H9 (cell line): ENCODE measurements at regions not wholly inside any gene's neighbourhood (a gene's known extent, or its start where the extent isn't known, plus 50 kb on each side); places are given as distances from the start of the nearest gene placed in this dataset.

ENCODE experiments used
- DNase-seq: peaks from one replicate; pipeline ENCODE4 v3.0.0-alpha.2; 2017
- H2AFZ ChIP-seq: one replicate; pipeline ENCODE4 v1.6.1; 2013; ENCODE audit warnings: mild to moderate bottlenecking, low read length, control low read depth, moderate library complexity
- H2AK5ac ChIP-seq: 2 replicates; pipeline ENCODE4 v1.6.1; 2013; ENCODE audit warnings: low read length, control low read depth, mixed read lengths; ENCODE audit not compliant: insufficient read length
- H2BK120ac ChIP-seq: one replicate; pipeline ENCODE4 v1.6.1; 2013; ENCODE audit warnings: low read depth, mild to moderate bottlenecking, low read length, control low read depth, inconsistent platforms; ENCODE audit not compliant: poor library complexity, severe bottlenecking
- H2BK12ac ChIP-seq: 2 replicates; pipeline ENCODE4 v1.6.1; 2013; ENCODE audit warnings: low read length, control low read depth, mixed read lengths, low read depth; ENCODE audit not compliant: insufficient read length
- H2BK15ac ChIP-seq: 2 replicates; pipeline ENCODE4 v1.6.1; 2013; ENCODE audit warnings: low read depth, low read length, control low read depth
- H2BK20ac ChIP-seq: one replicate; pipeline ENCODE4 v1.6.1; 2013; ENCODE audit warnings: low read depth, mild to moderate bottlenecking, low read length, control low read depth, inconsistent platforms; ENCODE audit not compliant: poor library complexity, severe bottlenecking
- H2BK5ac ChIP-seq: 2 replicates; pipeline ENCODE4 v1.6.1; 2013; ENCODE audit warnings: low read length, control low read depth, mixed read lengths; ENCODE audit not compliant: insufficient read length
- H3K14ac ChIP-seq: 2 replicates; pipeline ENCODE4 v1.6.1; 2013; ENCODE audit warnings: low read length, control low read depth; ENCODE audit not compliant: insufficient read depth
- H3K18ac ChIP-seq: 2 replicates; pipeline ENCODE4 v1.6.1; 2013; ENCODE audit warnings: low read depth, mild to moderate bottlenecking, mixed read lengths, low read length, control low read depth; ENCODE audit not compliant: insufficient read length
- H3K23ac ChIP-seq: 2 replicates; pipeline ENCODE4 v1.6.1; 2013; ENCODE audit warnings: low read length, control low read depth, mixed read lengths, low read depth; ENCODE audit not compliant: insufficient read length
- H3K23me2 ChIP-seq: 2 replicates; pipeline ENCODE4 v1.6.1; 2013; ENCODE audit warnings: low read depth, mild to moderate bottlenecking, mixed read lengths, low read length, control low read depth; ENCODE audit not compliant: insufficient read length, poor library complexity, severe bottlenecking
- H3K27ac ChIP-seq: 2 replicates; pipeline ENCODE4 v1.5.1; 2013; ENCODE audit warnings: low read length, control low read depth, mixed read lengths, low read depth; ENCODE audit not compliant: insufficient read length
- H3K27me3 ChIP-seq: 2 replicates; pipeline ENCODE4 v1.6.1; 2013; ENCODE audit warnings: low read length, control low read depth, inconsistent platforms; ENCODE audit not compliant: insufficient read depth
- H3K4ac ChIP-seq: 2 replicates; pipeline ENCODE4 v1.6.1; 2013; ENCODE audit warnings: low read depth, mild to moderate bottlenecking, control low read depth, inconsistent platforms, low read length, moderate library complexity
- H3K4me1 ChIP-seq: 2 replicates; pipeline ENCODE4 v1.6.1; 2013; ENCODE audit warnings: low read length, control low read depth, inconsistent platforms; ENCODE audit not compliant: insufficient read depth
- H3K4me2 ChIP-seq: 2 replicates; pipeline ENCODE4 v1.6.1; 2013; ENCODE audit warnings: low read length, control low read depth, mixed read lengths; ENCODE audit not compliant: insufficient read length, insufficient read depth
- H3K56ac ChIP-seq: 2 replicates; pipeline ENCODE4 v1.6.1; 2013; ENCODE audit warnings: low read depth, mild to moderate bottlenecking, mixed read lengths, low read length, control low read depth; ENCODE audit not compliant: insufficient read length
- H3K79me1 ChIP-seq: 2 replicates; pipeline ENCODE4 v1.6.1; 2013; ENCODE audit warnings: low read depth, mild to moderate bottlenecking, moderate library complexity, low read length, control low read depth, inconsistent platforms; ENCODE audit not compliant: insufficient read depth, poor library complexity, severe bottlenecking
- H3K79me2 ChIP-seq: 2 replicates; pipeline ENCODE4 v1.6.1; 2013; ENCODE audit warnings: low read length, control low read depth, inconsistent platforms; ENCODE audit not compliant: insufficient read depth
- H3K9ac ChIP-seq: 2 replicates; pipeline ENCODE4 v1.6.1; 2013; ENCODE audit warnings: low read length, control low read depth, mixed read lengths; ENCODE audit not compliant: insufficient read length; ENCODE audit errors: extremely low read depth
- H3K9me3 ChIP-seq: one replicate; pipeline ENCODE4 v1.6.1; 2013; ENCODE audit warnings: low read depth, low read length, inconsistent platforms; ENCODE audit not compliant: control insufficient read depth
- H3T11ph ChIP-seq: one replicate; pipeline ENCODE4 v1.6.1; 2013; ENCODE audit warnings: mild to moderate bottlenecking, low read length, control low read depth, inconsistent platforms
- H4K20me1 ChIP-seq: one replicate; pipeline ENCODE4 v1.6.1; 2013; ENCODE audit not compliant: control insufficient read depth, insufficient read length, insufficient read depth
- H4K5ac ChIP-seq: 2 replicates; pipeline ENCODE4 v1.6.1; 2013; ENCODE audit warnings: low read depth, mild to moderate bottlenecking, mixed read lengths, low read length, control low read depth; ENCODE audit not compliant: insufficient read length
- H4K8ac ChIP-seq: replicated peaks from 2 replicates; pipeline ENCODE4 v1.6.1; 2013; ENCODE audit warnings: low read length, control low read depth, mixed read lengths, low read depth; ENCODE audit not compliant: insufficient read length
- H4K91ac ChIP-seq: 2 replicates; pipeline ENCODE4 v1.6.1; 2013; ENCODE audit warnings: low read depth, mild to moderate bottlenecking, moderate library complexity, mixed read lengths, low read length, control low read depth; ENCODE audit not compliant: insufficient read length
- H3K27ac Mint-ChIP-seq, 3 experiments: 2 replicates in 2 of 3; 3 replicates in 1 of 3; pipeline ENCODE4 v1.8.0; 2020 to 2021; ENCODE audit warnings: mixed read lengths in 3 of 3, mild to moderate bottlenecking in 1 of 3, moderate library complexity in 1 of 3
- H3K27me3 Mint-ChIP-seq: 2 replicates; pipeline ENCODE4 v1.8.0; 2021; ENCODE audit warnings: low read depth, mild to moderate bottlenecking, moderate library complexity, mixed read lengths
- H3K36me3 Mint-ChIP-seq, 3 experiments: 2 replicates in 2 of 3; 3 replicates in 1 of 3; pipeline ENCODE4 v1.8.0; 2020 to 2021; ENCODE audit warnings: low read depth in 3 of 3, mixed read lengths in 3 of 3; ENCODE audit not compliant: insufficient read depth in 1 of 3
- H3K4me1 Mint-ChIP-seq, 2 experiments: 2 replicates each; pipeline ENCODE4 v1.8.0; 2020; ENCODE audit warnings: mixed read lengths in 2 of 2
- H3K4me3 Mint-ChIP-seq, 2 experiments: 2 replicates in 1 of 2; 3 replicates in 1 of 2; pipeline ENCODE4 v1.8.0; 2020 to 2021; ENCODE audit warnings: mild to moderate bottlenecking in 2 of 2, mixed read lengths in 2 of 2, moderate library complexity in 1 of 2
- H3K9me3 Mint-ChIP-seq, 2 experiments: 2 replicates in 1 of 2; 3 replicates in 1 of 2; pipeline ENCODE4 v1.8.0; 2020; ENCODE audit warnings: mild to moderate bottlenecking in 2 of 2, mixed read lengths in 2 of 2, moderate library complexity in 1 of 2
- CTCF ChIP-seq: fragments of 200-600 bp; sonication (generic); conservative IDR thresholded peaks from 3 replicates; pipeline ENCODE4 v1.8.0; 2021; ENCODE audit warnings: antibody characterized with exemption, mild to moderate bottlenecking
- WGBS: extraction: QIAGEN DNeasy Blood & Tissue Kit; methylation state at CpG from one replicate; pipeline ENCODE4 v1.1.7; 2013; ENCODE audit warnings: missing lambda C conversion rate, low lambda C conversion rate, mixed read lengths; ENCODE audit not compliant: insufficient read length; ENCODE audit errors: extremely low coverage; 5-methylcytosine and 5-hydroxymethylcytosine counted together

GRCh38 chrX:42075032-42075431, 151.7 kb upstream of the CASK start:
- H3K9me3 Mint-ChIP-seq: peaks cover 33 to 56% of the 10 kb centered on the region in 2 experiments
- Histone ChIP-seq H3K14ac (no peak overlapping the region), H3K4me1 (no peaks in the 10 kb centered on the region), H3K27me3 (no peaks in the 10 kb centered on the region), H2BK20ac (no peak overlapping the region), H2BK5ac (no peak overlapping the region), H3K79me1 (no peaks in the 10 kb centered on the region), H2BK12ac (no peak overlapping the region), H2AFZ (no peak overlapping the region), H3K9me3 (no peaks in the 10 kb centered on the region), H3K79me2 (no peaks in the 10 kb centered on the region), H2AK5ac (no peak overlapping the region), H3K27ac (no peak overlapping the region), H3K9ac (no peak overlapping the region), H3K4me2 (no peak overlapping the region), H3K4ac (no peak overlapping the region), H3K23ac (no peak overlapping the region), H2BK15ac (no peak overlapping the region), H4K20me1 (no peaks in the 10 kb centered on the region), H3T11ph (no peak overlapping the region), H4K91ac (no peak overlapping the region), H4K8ac (no peak overlapping the region), H3K18ac (no peak overlapping the region), H2BK120ac (no peak overlapping the region), H3K56ac (no peak overlapping the region), H3K23me2 (no peaks in the 10 kb centered on the region), H4K5ac (no peak overlapping the region)
- peaks cover 0 to 3% (median 2%) of the 10 kb centered on the region in 3 experiments; a peak in 3 of 7 replicates for H3K36me3 Mint-ChIP-seq
- no peak overlapping the region for H3K4me3 Mint-ChIP-seq
- DNase-seq: no peak
- no peaks in the 10 kb centered on the region for H3K4me1 Mint-ChIP-seq
- H3K27me3 Mint-ChIP-seq: 0 out of 2 replicates have a peak, but pooled peaks cover 2% of the 10 kb centered on the region
- TF ChIP-seq CTCF: no peak
- no CpG with 5 or more reads among the region's 8 CpGs for WGBS
- no peak overlapping the region for H3K27ac Mint-ChIP-seq
